OCI-LY1 (cell line): ENCODE measurements at regions not wholly inside any gene's neighbourhood (a gene's known extent, or its start where the extent isn't known, plus 50 kb on each side); places are given as distances from the start of the nearest gene placed in this dataset.

Experiments
- CTCF ChIP-seq: fragments of 200-600 bp; sonication (generic), shearing (Covaris generic); IDR thresholded peaks from 2 replicates; pipeline ENCODE4 v1.5.1; 2017; ENCODE audit warnings: mild to moderate bottlenecking, antibody characterized with exemption, low read length, moderate library complexity, mixed read lengths
- EZH2 ChIP-seq: fragments of 200-600 bp; sonication (generic), shearing (Covaris generic); IDR thresholded peaks from 2 replicates; pipeline ENCODE4 v1.8.0; 2017; ENCODE audit warnings: borderline replicate concordance, mixed run types, mild to moderate bottlenecking, antibody characterized with exemption, low read length, moderate library complexity, mixed read lengths

- TF ChIP-seq EZH2 (no peak), CTCF (no peak)
These were observed 203.5 kb upstream of the TNRC6C start for GRCh38 chr17:77754956-77755355.
